Neural cell (in vitro differentiated cells): ENCODE measurements at regions not wholly inside any gene's neighbourhood (a gene's known extent, or its start where the extent isn't known, plus 50 kb on each side); places are given as distances from the start of the nearest gene placed in this dataset.

Source experiments
- EZH2 ChIP-seq: fragments of 200-600, 300-800 bp; shearing (Covaris generic), sonication (generic); IDR thresholded peaks from 2 replicates; pipeline ENCODE4 v1.6.1; 2014; ENCODE audit warnings: antibody characterized with exemption, low read length, borderline replicate concordance, mild to moderate bottlenecking; ENCODE audit not compliant: insufficient read depth, poor library complexity, severe bottlenecking
- POLR2AphosphoS5 ChIP-seq: IDR thresholded peaks from 2 replicates; pipeline ENCODE4 v1.6.1; 2012
- RAD21 ChIP-seq: fragments of 450-650 bp; conservative IDR thresholded peaks from 2 replicates; pipeline ENCODE4 v1.6.1; 2014; ENCODE audit warnings: antibody characterized with exemption, mild to moderate bottlenecking, moderate library complexity
- TAF1 ChIP-seq: IDR thresholded peaks from 2 replicates; pipeline ENCODE4 v1.6.1; 2012; ENCODE audit warnings: low read depth
- TF ChIP-seq, protein P1 (sequence below): fragments of 450-650 bp; IDR thresholded peaks from 2 replicates; pipeline ENCODE4 v1.5.1; 2014; ENCODE audit warnings: antibody characterized with exemption, mild to moderate bottlenecking, moderate library complexity; ENCODE audit not compliant: poor library complexity, severe bottlenecking
- TF ChIP-seq, protein P2 (sequence below): IDR thresholded peaks from 2 replicates; pipeline ENCODE4 v1.6.1; 2012; ENCODE audit warnings: borderline replicate concordance

DNA sequence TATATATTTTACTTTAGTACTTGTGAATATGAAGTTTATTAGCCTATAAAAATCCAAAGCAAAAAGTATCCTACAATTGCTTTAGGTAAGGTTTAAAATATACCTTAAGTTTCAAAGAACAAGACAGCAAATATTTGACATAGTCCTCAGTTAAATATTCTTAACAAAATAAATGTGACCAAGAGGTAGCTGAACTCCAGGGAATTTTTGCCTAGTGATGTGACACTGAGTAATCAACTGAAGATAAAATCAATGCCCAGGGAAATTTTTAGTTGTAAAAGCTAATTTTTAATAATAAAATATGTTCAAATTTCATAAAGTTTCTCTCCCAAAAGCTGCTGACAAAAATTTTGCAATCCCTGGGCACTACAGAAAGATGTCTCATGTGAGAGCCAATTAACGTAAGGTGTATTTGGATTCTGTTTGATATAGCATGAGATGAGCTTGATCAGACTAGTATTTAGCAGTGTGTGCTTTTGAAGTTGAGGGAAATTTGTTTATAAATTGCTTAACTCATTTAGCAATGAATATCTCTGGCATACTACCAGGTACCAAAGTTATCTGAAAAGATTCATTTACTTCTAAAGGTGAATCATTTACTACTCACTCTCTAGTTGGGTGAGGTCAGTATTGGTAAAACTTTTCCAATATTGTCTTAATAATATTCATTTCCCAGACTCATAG lies 80.2 kb upstream of the PALMD start:
- TF ChIP-seq, protein P1, sequence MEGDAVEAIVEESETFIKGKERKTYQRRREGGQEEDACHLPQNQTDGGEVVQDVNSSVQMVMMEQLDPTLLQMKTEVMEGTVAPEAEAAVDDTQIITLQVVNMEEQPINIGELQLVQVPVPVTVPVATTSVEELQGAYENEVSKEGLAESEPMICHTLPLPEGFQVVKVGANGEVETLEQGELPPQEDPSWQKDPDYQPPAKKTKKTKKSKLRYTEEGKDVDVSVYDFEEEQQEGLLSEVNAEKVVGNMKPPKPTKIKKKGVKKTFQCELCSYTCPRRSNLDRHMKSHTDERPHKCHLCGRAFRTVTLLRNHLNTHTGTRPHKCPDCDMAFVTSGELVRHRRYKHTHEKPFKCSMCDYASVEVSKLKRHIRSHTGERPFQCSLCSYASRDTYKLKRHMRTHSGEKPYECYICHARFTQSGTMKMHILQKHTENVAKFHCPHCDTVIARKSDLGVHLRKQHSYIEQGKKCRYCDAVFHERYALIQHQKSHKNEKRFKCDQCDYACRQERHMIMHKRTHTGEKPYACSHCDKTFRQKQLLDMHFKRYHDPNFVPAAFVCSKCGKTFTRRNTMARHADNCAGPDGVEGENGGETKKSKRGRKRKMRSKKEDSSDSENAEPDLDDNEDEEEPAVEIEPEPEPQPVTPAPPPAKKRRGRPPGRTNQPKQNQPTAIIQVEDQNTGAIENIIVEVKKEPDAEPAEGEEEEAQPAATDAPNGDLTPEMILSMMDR = no peak
- TF ChIP-seq RAD21 (no peak), EZH2 (no peak), TAF1 (no peak), POLR2AphosphoS5 (no peak)
- TF ChIP-seq, protein P2, sequence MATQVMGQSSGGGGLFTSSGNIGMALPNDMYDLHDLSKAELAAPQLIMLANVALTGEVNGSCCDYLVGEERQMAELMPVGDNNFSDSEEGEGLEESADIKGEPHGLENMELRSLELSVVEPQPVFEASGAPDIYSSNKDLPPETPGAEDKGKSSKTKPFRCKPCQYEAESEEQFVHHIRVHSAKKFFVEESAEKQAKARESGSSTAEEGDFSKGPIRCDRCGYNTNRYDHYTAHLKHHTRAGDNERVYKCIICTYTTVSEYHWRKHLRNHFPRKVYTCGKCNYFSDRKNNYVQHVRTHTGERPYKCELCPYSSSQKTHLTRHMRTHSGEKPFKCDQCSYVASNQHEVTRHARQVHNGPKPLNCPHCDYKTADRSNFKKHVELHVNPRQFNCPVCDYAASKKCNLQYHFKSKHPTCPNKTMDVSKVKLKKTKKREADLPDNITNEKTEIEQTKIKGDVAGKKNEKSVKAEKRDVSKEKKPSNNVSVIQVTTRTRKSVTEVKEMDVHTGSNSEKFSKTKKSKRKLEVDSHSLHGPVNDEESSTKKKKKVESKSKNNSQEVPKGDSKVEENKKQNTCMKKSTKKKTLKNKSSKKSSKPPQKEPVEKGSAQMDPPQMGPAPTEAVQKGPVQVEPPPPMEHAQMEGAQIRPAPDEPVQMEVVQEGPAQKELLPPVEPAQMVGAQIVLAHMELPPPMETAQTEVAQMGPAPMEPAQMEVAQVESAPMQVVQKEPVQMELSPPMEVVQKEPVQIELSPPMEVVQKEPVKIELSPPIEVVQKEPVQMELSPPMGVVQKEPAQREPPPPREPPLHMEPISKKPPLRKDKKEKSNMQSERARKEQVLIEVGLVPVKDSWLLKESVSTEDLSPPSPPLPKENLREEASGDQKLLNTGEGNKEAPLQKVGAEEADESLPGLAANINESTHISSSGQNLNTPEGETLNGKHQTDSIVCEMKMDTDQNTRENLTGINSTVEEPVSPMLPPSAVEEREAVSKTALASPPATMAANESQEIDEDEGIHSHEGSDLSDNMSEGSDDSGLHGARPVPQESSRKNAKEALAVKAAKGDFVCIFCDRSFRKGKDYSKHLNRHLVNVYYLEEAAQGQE = no peak
